ENCODE measurements at regions not wholly inside any gene's neighbourhood (a gene's known extent, or its start where the extent isn't known, plus 50 kb on each side); places are given as distances from the start of the nearest gene placed in this dataset.

DNA sequence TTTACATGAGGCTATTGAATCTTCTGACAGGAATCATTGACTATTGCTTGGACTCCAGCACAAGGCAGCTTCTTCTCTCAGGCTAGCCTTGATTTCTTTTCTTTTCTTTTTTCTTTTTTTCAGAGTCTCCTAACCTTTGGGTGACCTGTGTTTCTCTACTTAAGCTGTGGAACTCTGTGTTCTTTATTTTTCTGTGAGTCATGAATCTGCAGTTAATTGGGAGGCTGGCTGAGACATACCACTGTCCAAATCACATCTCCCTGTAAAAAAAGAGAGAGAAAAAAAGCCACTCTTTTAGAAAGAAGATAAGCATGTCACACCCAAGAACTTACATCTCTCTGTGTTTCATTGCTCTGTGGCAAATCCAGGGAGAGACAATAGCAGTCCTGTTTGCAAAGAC, 681.2 kb upstream of the TSPY4 start:
- Histone ChIP-seq H2AFZ (ENCODE audit: low read length) (no peak overlapping the region), H3K4me1 (ENCODE audit: control insufficient read depth, extremely low read depth, insufficient read depth, low read length) (no peaks in the 10 kb centered on the region)

DNA sequence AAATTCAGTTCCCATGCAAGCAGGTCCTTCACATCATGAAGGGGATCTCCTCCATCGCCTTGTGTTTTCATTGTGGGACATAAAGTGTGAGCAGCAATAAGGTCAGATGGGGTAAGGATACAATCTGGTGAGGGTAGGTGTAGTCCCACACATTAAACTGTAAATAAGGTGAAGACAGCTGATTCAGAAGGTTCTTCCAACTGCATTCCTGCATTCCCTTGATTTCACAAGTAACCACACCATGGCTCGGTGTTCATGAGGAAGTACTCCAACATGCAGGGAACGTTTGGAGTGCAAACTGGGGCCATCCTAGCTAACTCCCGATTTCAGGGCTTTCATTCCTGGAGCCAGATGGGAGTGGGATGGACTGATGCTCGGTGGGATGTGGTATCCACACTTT, 680.7 kb upstream of the TSPY4 start:
- H3K27ac ChIP-seq (ENCODE audit: insufficient read depth, low read length): no peak overlapping the region
- no peaks in the 10 kb centered on the region for H3K4me1 ChIP-seq (ENCODE audit: control insufficient read depth, extremely low read depth, insufficient read depth, low read length)
- H3K27me3 ChIP-seq (ENCODE audit: control insufficient read depth, insufficient read depth, low read length): no peaks in the 10 kb centered on the region
- H3K9ac ChIP-seq (ENCODE audit: insufficient read depth, low read length): no peak overlapping the region
- no peaks in the 10 kb centered on the region for H3K36me3 ChIP-seq (ENCODE audit: control insufficient read depth, insufficient read depth, low read length)
- H3K4me3 ChIP-seq (replicated peaks in 1 of 4; ENCODE audit: control extremely low read depth in 1 of 4, insufficient read depth in 1 of 4, low read depth in 3 of 4, low read length in 4 of 4): no peak overlapping the region
- H4K20me1 ChIP-seq (ENCODE audit: control insufficient read depth, extremely low read depth, insufficient read depth, low read length): no peaks in the 10 kb centered on the region
- no peaks in the 10 kb centered on the region for H3K9me3 ChIP-seq (ENCODE audit: control insufficient read depth, insufficient read depth, low read depth, low read length)
- H3K4me2 ChIP-seq (ENCODE audit: extremely low read depth, insufficient read depth, low read length): no peak overlapping the region
- no peaks in the 10 kb centered on the region for H3K79me2 ChIP-seq (ENCODE audit: control insufficient read depth, insufficient read depth, low read length)
- TF ChIP-seq, protein P1, sequence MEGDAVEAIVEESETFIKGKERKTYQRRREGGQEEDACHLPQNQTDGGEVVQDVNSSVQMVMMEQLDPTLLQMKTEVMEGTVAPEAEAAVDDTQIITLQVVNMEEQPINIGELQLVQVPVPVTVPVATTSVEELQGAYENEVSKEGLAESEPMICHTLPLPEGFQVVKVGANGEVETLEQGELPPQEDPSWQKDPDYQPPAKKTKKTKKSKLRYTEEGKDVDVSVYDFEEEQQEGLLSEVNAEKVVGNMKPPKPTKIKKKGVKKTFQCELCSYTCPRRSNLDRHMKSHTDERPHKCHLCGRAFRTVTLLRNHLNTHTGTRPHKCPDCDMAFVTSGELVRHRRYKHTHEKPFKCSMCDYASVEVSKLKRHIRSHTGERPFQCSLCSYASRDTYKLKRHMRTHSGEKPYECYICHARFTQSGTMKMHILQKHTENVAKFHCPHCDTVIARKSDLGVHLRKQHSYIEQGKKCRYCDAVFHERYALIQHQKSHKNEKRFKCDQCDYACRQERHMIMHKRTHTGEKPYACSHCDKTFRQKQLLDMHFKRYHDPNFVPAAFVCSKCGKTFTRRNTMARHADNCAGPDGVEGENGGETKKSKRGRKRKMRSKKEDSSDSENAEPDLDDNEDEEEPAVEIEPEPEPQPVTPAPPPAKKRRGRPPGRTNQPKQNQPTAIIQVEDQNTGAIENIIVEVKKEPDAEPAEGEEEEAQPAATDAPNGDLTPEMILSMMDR (conservative IDR thresholded peaks at IDR 0.05 in 1 of 2, IDR thresholded peaks at IDR 0.05 in 1 of 2; ENCODE audit: low read depth in 1 of 2, low read length in 2 of 2): no peak
- no peak for TF ChIP-seq EZH2 (IDR thresholded peaks at IDR 0.05; ENCODE audit: low read length, missing control alignments)
- no peak for DNase-seq (ENCODE audit: low read depth in 2 of 2)
- no peak overlapping the region for H2AFZ ChIP-seq (ENCODE audit: low read length)

More for the DNA sequence above, 681.2 kb upstream of the TSPY4 start:
- no peaks in the 10 kb centered on the region for H3K79me2 ChIP-seq (ENCODE audit: control insufficient read depth, insufficient read depth, low read length)
- TF ChIP-seq, protein P1 (conservative IDR thresholded peaks at IDR 0.05 in 1 of 2, IDR thresholded peaks at IDR 0.05 in 1 of 2; ENCODE audit: low read depth in 1 of 2, low read length in 2 of 2): no peak
- no peak for TF ChIP-seq EZH2 (IDR thresholded peaks at IDR 0.05; ENCODE audit: low read length, missing control alignments)
- H3K36me3 ChIP-seq (ENCODE audit: control insufficient read depth, insufficient read depth, low read length): no peaks in the 10 kb centered on the region
- H3K27ac ChIP-seq (ENCODE audit: insufficient read depth, low read length): no peak overlapping the region
- H3K4me3 ChIP-seq (replicated peaks in 1 of 4; ENCODE audit: control extremely low read depth in 1 of 4, insufficient read depth in 1 of 4, low read depth in 3 of 4, low read length in 4 of 4): no peak overlapping the region
- H3K9ac ChIP-seq (ENCODE audit: insufficient read depth, low read length): no peak overlapping the region
- H3K4me2 ChIP-seq (ENCODE audit: extremely low read depth, insufficient read depth, low read length): no peak overlapping the region
- no peak for DNase-seq (ENCODE audit: low read depth in 2 of 2)
- H4K20me1 ChIP-seq (ENCODE audit: control insufficient read depth, extremely low read depth, insufficient read depth, low read length): no peaks in the 10 kb centered on the region
- no peaks in the 10 kb centered on the region for H3K9me3 ChIP-seq (ENCODE audit: control insufficient read depth, insufficient read depth, low read depth, low read length)
- H3K27me3 ChIP-seq (ENCODE audit: control insufficient read depth, insufficient read depth, low read length): no peaks in the 10 kb centered on the region

DNA sequence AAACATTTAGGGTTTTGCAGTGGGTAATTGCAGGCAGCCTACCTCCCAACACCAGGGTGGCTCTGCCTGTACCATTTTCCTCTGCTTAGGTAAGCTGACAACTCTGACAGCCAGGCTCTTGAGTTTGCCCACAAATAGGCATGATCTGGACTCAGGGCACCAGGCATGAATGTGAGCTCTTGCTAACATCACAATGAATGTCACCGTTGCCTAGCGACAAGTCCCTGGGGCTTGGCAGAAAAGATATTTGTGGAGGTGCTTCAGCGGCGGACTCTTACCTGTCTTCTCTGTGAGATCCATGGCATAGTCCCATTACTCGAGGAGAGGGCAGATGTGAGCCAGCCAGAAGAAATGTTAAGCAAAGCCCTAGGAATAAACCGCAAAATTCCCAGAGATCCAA, 677.5 kb upstream of the TSPY4 start:
- H3K4me2 ChIP-seq (ENCODE audit: extremely low read depth, insufficient read depth, low read length): no peak overlapping the region

More for the DNA sequence above, 677.5 kb upstream of the TSPY4 start:
- no peak for TF ChIP-seq EZH2 (IDR thresholded peaks at IDR 0.05; ENCODE audit: low read length, missing control alignments)
- TF ChIP-seq, protein P1 (conservative IDR thresholded peaks at IDR 0.05 in 1 of 2, IDR thresholded peaks at IDR 0.05 in 1 of 2; ENCODE audit: low read depth in 1 of 2, low read length in 2 of 2): no peak
- Histone ChIP-seq H3K4me1 (ENCODE audit: control insufficient read depth, extremely low read depth, insufficient read depth, low read length) (no peaks in the 10 kb centered on the region), H3K27me3 (ENCODE audit: control insufficient read depth, insufficient read depth, low read length) (no peaks in the 10 kb centered on the region), H3K9me3 (ENCODE audit: control insufficient read depth, insufficient read depth, low read depth, low read length) (no peaks in the 10 kb centered on the region), H3K9ac (ENCODE audit: insufficient read depth, low read length) (no peak overlapping the region), H3K27ac (ENCODE audit: insufficient read depth, low read length) (no peak overlapping the region), H3K4me3 (replicated peaks in 1 of 4; ENCODE audit: control extremely low read depth in 1 of 4, insufficient read depth in 1 of 4, low read depth in 3 of 4, low read length in 4 of 4) (no peak overlapping the region), H3K79me2 (ENCODE audit: control insufficient read depth, insufficient read depth, low read length) (no peaks in the 10 kb centered on the region), H3K36me3 (ENCODE audit: control insufficient read depth, insufficient read depth, low read length) (no peaks in the 10 kb centered on the region), H4K20me1 (ENCODE audit: control insufficient read depth, extremely low read depth, insufficient read depth, low read length) (no peaks in the 10 kb centered on the region), H2AFZ (ENCODE audit: low read length) (no peak overlapping the region)
- DNase-seq (ENCODE audit: low read depth in 2 of 2): no peak
